A549 (cell line): ENCODE measurements at regions not wholly inside any gene's neighbourhood (a gene's known extent, or its start where the extent isn't known, plus 50 kb on each side); places are given as distances from the start of the nearest gene placed in this dataset.
A peak's percentile ranks its signal among the peaks of the same experiment; 100 is the strongest.

Experiments
- ATAC-seq, 2 experiments: fragments of 200-7000 bp in 1 of 2; fragments of >200 bp in 1 of 2; cut with Nextera tagmentation in 1 of 2; cut with Tn5 transposase in 1 of 2; 3 replicates each; pipeline versions ENCODE4 v1.8.0 to v1.9.1; 2018 to 2020; ENCODE audit warnings: mild to moderate bottlenecking in 1 of 2, moderate library complexity in 1 of 2
- CTCF ChIA-PET: fragments of 300-600 bp; sonication (Branson Sonifier 250); formaldehyde crosslinking; extraction: SDS; loops from one replicate; lab custom pipeline; 2021; ENCODE audit warnings: antibody characterized with exemption, inconsistent platforms; lab: Yijun Ruan, JAX
- POLR2A ChIA-PET: fragments of 350-600 bp; formaldehyde crosslinking; extraction: SDS; loops from one replicate; lab custom pipeline; 2021; ENCODE audit warnings: antibody characterized with exemption, inconsistent platforms; lab: Yijun Ruan, JAX
- DNase-seq, 2 experiments: peaks; one replicate each; pipeline versions ENCODE4 v3.0.0 to v3.0.0-alpha.2; 2011 to 2016; ENCODE audit warnings: low read depth in 1 of 2, low spot score in 1 of 2
- FAIRE-seq: peaks from 2 replicates; lab custom pipeline; 2011; peaks lifted over from hg19 to GRCh38; lab: Jason Lieb, UNC
- H3K27ac ChIP-seq, 2 experiments: fragments of >200 bp; sonication (Bioruptor Twin); formaldehyde crosslinking; 3 replicates each; pipeline ENCODE4 v1.5.1; 2016 to 2017
- H3K4me1 ChIP-seq: fragments of >200 bp; sonication (Bioruptor Twin); formaldehyde crosslinking; 3 replicates; pipeline ENCODE4 v1.6.1; 2016
- H3K4me2 ChIP-seq: fragments of >200 bp; sonication (Bioruptor Twin); formaldehyde crosslinking; 3 replicates; pipeline ENCODE4 v1.6.1; 2016
- H3K4me3 ChIP-seq: fragments of >200 bp; sonication (Bioruptor Twin); formaldehyde crosslinking; 3 replicates; pipeline ENCODE4 v1.5.1; 2016
- H3K9me3 ChIP-seq: fragments of >200 bp; sonication (Bioruptor Twin); formaldehyde crosslinking; 3 replicates; pipeline ENCODE4 v1.6.1; 2016
- BCL3 ChIP-seq: fragments of >200 bp; sonication (Bioruptor Twin); formaldehyde crosslinking; IDR thresholded peaks from 3 replicates; pipeline ENCODE4 v1.6.1; 2016
- BHLHE40 ChIP-seq: IDR thresholded peaks from 2 replicates; pipeline ENCODE4 v1.6.1; 2012; ENCODE audit warnings: low read depth, low read length, inconsistent platforms
- CBX2 ChIP-seq: fragments of 200-600 bp; sonication (generic); IDR thresholded peaks from 2 replicates; pipeline ENCODE4 v1.6.1; 2016; ENCODE audit warnings: low read depth, mild to moderate bottlenecking, borderline replicate concordance
- CEBPB ChIP-seq, 2 experiments: fragments of >200 bp in 1 of 2; sonication (Bioruptor Twin) in 1 of 2; formaldehyde crosslinking in 1 of 2; IDR thresholded peaks; 2 replicates each; pipeline ENCODE4 v1.6.1; 2012 to 2016
- CHD2 ChIP-seq: fragments of 150-350 bp; IDR thresholded peaks from 2 replicates; pipeline ENCODE4 v1.6.1; 2014; ENCODE audit warnings: low read length; ENCODE audit not compliant: partially characterized antibody
- E2F6 ChIP-seq: IDR thresholded peaks from 2 replicates; pipeline ENCODE4 v1.6.1; 2012; ENCODE audit warnings: low read depth, borderline replicate concordance
- EHF ChIP-seq: fragments of 250-450 bp; sonication (Bioruptor Pico); IDR thresholded peaks from 2 replicates; pipeline ENCODE4 v1.5.0; 2020; ENCODE audit warnings: mild to moderate bottlenecking
- ESRRA ChIP-seq: fragments of 150-350 bp; IDR thresholded peaks from 2 replicates; pipeline ENCODE4 v1.6.1; 2014; ENCODE audit warnings: mild to moderate bottlenecking, low read length, borderline replicate concordance
- FOSL2 ChIP-seq, 2 experiments: fragments of 450-650 bp in 1 of 2; fragments of >200 bp in 1 of 2; sonication (Bioruptor Twin) in 1 of 2; formaldehyde crosslinking; IDR thresholded peaks; 2 replicates each; pipeline versions ENCODE4 v1.5.0 to v1.6.1; 2016 to 2020; ENCODE audit warnings: mild to moderate bottlenecking in 1 of 2, moderate library complexity in 1 of 2
- FOXS1 ChIP-seq: fragments of 250-450 bp; sonication (Bioruptor Pico); IDR thresholded peaks from 2 replicates; pipeline ENCODE4 v1.5.0; 2020; ENCODE audit warnings: mild to moderate bottlenecking, moderate library complexity
- GATA3 ChIP-seq: IDR thresholded peaks from 2 replicates; pipeline ENCODE4 v1.6.1; 2012; ENCODE audit warnings: borderline replicate concordance
- HDAC2 ChIP-seq: fragments of 200-600 bp; sonication (generic); IDR thresholded peaks from 2 replicates; pipeline ENCODE4 v1.6.1; 2016
- HOXB13 ChIP-seq: fragments of 250-450 bp; sonication (Bioruptor Pico); IDR thresholded peaks from 2 replicates; pipeline ENCODE4 v1.5.0; 2020; ENCODE audit warnings: low read depth, mild to moderate bottlenecking, moderate library complexity
- HOXB5 ChIP-seq: fragments of 250-450 bp; sonication (Bioruptor Pico); IDR thresholded peaks from 2 replicates; pipeline ENCODE4 v1.5.0; 2020; ENCODE audit warnings: mild to moderate bottlenecking, moderate library complexity
- JUN ChIP-seq, 2 experiments: fragments of >200 bp; sonication (Bioruptor Twin); formaldehyde crosslinking; IDR thresholded peaks; 2 replicates in 1 of 2; 3 replicates in 1 of 2; pipeline ENCODE4 v1.6.1; 2016 to 2017
- MYC ChIP-seq: IDR thresholded peaks from 2 replicates; pipeline ENCODE4 v1.6.1; 2012; ENCODE audit warnings: mild to moderate bottlenecking, inconsistent platforms, low read length, improper control_type of control experiment, borderline replicate concordance
- NFE2L2 ChIP-seq: fragments of 150-350 bp; conservative IDR thresholded peaks from 2 replicates; pipeline ENCODE4 v1.6.1; 2014; ENCODE audit warnings: low read length
- PBX3 ChIP-seq: IDR thresholded peaks from 2 replicates; pipeline ENCODE4 v1.6.1; 2012
- RAD21 ChIP-seq, 2 experiments: fragments of >200 bp in 1 of 2; sonication (Bioruptor Twin) in 1 of 2; formaldehyde crosslinking in 1 of 2; IDR thresholded peaks in 1 of 2; conservative IDR thresholded peaks in 1 of 2; 2 replicates in 1 of 2; 3 replicates in 1 of 2; pipeline ENCODE4 v1.6.1; 2012 to 2018; ENCODE audit warnings: inconsistent platforms in 1 of 2
- RARB ChIP-seq: fragments of 250-450 bp; sonication (Bioruptor Pico); IDR thresholded peaks from 2 replicates; pipeline ENCODE4 v1.8.0; 2021; ENCODE audit warnings: mild to moderate bottlenecking, moderate library complexity
- RFX5 ChIP-seq: fragments of 450-650 bp; IDR thresholded peaks from 2 replicates; pipeline ENCODE4 v1.7.1; 2014; ENCODE audit warnings: antibody characterized with exemption, mild to moderate bottlenecking, moderate library complexity
- RNF2 ChIP-seq: fragments of 200-600 bp; sonication (generic); IDR thresholded peaks from 2 replicates; pipeline ENCODE4 v1.6.1; 2016; ENCODE audit warnings: low read depth, mild to moderate bottlenecking, antibody characterized with exemption, moderate library complexity, borderline replicate concordance
- SMC3 ChIP-seq: fragments of >200 bp; sonication (Bioruptor Twin); formaldehyde crosslinking; IDR thresholded peaks from 3 replicates; pipeline ENCODE4 v1.6.1; 2018; ENCODE audit warnings: inconsistent platforms
- TFCP2L1 ChIP-seq: fragments of 250-450 bp; sonication (Bioruptor Pico); IDR thresholded peaks from 2 replicates; pipeline ENCODE4 v1.5.0; 2021; ENCODE audit warnings: mild to moderate bottlenecking
- ZC3H11A ChIP-seq: fragments of 450-650 bp; IDR thresholded peaks from 2 replicates; pipeline ENCODE4 v1.6.1; 2014; ENCODE audit warnings: antibody characterized with exemption, mild to moderate bottlenecking
- ZSCAN20 ChIP-seq: fragments of 250-450 bp; sonication (Bioruptor Pico); IDR thresholded peaks from 2 replicates; pipeline ENCODE4 v1.8.0; 2022; ENCODE audit warnings: mild to moderate bottlenecking, moderate library complexity
- WGBS: methylation state at CpG from one replicate; pipeline ENCODE4 v1.1.6; 2017; ENCODE audit errors: missing lambda C conversion rate; 5-methylcytosine and 5-hydroxymethylcytosine counted together
- TF ChIP-seq, protein P1 (sequence below): fragments of 250-450 bp; sonication (Bioruptor Pico); IDR thresholded peaks from 2 replicates; pipeline ENCODE4 v1.5.0; 2020; ENCODE audit warnings: low read depth, mild to moderate bottlenecking, moderate library complexity
- TF ChIP-seq, protein P2 (sequence below): fragments of 250-450 bp; sonication (Bioruptor Pico); IDR thresholded peaks from 2 replicates; pipeline ENCODE4 v1.5.0; 2021; ENCODE audit warnings: mild to moderate bottlenecking, moderate library complexity, borderline replicate concordance

GRCh38 chr5:167631191-167631590, 660.3 kb upstream of the WWC1 start:
- CTCF ChIA-PET = interaction anchor here (0.9 to 1.0 kb wide), 2 partner anchors 10 to 14 kb away, joined by 3 to 4 read pairs; no protein-coding TSS in a partner anchor
- WGBS = 81% methylated on average over 7 of the region's 7 CpGs

DNA sequence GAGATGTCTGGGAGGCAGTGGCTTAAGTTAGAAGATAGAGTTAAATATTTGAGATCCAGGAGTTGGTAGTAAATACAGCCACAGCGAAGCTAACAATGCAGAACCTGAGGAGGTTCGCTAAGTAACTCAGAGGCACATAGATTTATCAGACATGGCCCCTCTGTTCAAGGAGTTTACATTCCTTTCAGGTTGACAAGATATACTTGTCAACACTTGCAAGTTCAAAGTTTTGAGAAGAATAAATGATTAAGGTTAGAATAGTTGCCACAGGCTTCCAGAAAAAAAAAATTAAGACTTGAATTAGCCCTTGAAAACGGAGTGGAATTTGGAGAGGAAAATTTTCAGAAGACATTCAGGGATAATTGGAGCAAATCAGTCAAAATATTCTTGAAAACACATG, 658.3 kb upstream of the WWC1 start:
- POLR2A ChIA-PET = no interaction called here
- H3K27ac ChIP-seq = peak overlapping the region; percentile 45 to 62; a peak in 5 of 6 replicates
- H3K4me2 ChIP-seq = no peak overlapping the region
- DNase-seq (no peak), FAIRE-seq (no peak), ATAC-seq (no peak)
- CTCF ChIA-PET = interaction anchor here (1.4 kb wide), 1 partner anchor 89 kb away, joined by 3 read pairs; no protein-coding TSS in a partner anchor
- H3K9me3 ChIP-seq = no peaks in the 10 kb centered on the region
- H3K4me1 ChIP-seq = peaks cover 22% of the 10 kb centered on the region
- no peak overlapping the region for H3K4me3 ChIP-seq
- TF ChIP-seq ZC3H11A (no peak), BHLHE40 (no peak), FOSL2 (IDR thresholded peaks at IDR 0.05) (no peak), FOSL2 (CRISPR knock-in tag; IDR thresholded peaks at IDR 0.05) (no peak), FOXS1 (CRISPR knock-in tag) (no peak), NFE2L2 (no peak), HOXB5 (CRISPR knock-in tag) (no peak), GATA3 (no peak), CEBPB (IDR thresholded peaks at IDR 0.05) (no peak), E2F6 (no peak), BCL3 (no peak), RNF2 (no peak), CHD2 (no peak), RAD21 (conservative IDR thresholded peaks at IDR 0.05 in 1 of 2, IDR thresholded peaks at IDR 0.05 in 1 of 2) (no peak), HDAC2 (no peak), TFCP2L1 (CRISPR knock-in tag) (no peak)
- 58% methylated on average over 3 of the region's 3 CpGs for WGBS

More at GRCh38 chr5:167631191-167631590, 660.3 kb upstream of the WWC1 start:
- TF ChIP-seq SMC3 (no peak), FOSL2 (IDR thresholded peaks at IDR 0.05) (no peak), FOSL2 (CRISPR knock-in tag; IDR thresholded peaks at IDR 0.05) (no peak), CBX2 (no peak), PBX3 (no peak), FOXS1 (CRISPR knock-in tag) (no peak), GATA3 (no peak), EHF (CRISPR knock-in tag) (no peak), RFX5 (no peak), ZSCAN20 (CRISPR knock-in tag) (no peak), NFE2L2 (no peak), HOXB13 (CRISPR knock-in tag) (no peak), MYC (no peak), ZC3H11A (no peak), RARB (no peak), ESRRA (no peak), JUN (IDR thresholded peaks at IDR 0.05) (no peak), BCL3 (no peak)
- TF ChIP-seq, protein P1, sequence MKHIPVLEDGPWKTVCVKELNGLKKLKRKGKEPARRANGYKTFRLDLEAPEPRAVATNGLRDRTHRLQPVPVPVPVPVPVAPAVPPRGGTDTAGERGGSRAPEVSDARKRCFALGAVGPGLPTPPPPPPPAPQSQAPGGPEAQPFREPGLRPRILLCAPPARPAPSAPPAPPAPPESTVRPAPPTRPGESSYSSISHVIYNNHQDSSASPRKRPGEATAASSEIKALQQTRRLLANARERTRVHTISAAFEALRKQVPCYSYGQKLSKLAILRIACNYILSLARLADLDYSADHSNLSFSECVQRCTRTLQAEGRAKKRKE (CRISPR knock-in tag) = no peak
- TF ChIP-seq, protein P2, sequence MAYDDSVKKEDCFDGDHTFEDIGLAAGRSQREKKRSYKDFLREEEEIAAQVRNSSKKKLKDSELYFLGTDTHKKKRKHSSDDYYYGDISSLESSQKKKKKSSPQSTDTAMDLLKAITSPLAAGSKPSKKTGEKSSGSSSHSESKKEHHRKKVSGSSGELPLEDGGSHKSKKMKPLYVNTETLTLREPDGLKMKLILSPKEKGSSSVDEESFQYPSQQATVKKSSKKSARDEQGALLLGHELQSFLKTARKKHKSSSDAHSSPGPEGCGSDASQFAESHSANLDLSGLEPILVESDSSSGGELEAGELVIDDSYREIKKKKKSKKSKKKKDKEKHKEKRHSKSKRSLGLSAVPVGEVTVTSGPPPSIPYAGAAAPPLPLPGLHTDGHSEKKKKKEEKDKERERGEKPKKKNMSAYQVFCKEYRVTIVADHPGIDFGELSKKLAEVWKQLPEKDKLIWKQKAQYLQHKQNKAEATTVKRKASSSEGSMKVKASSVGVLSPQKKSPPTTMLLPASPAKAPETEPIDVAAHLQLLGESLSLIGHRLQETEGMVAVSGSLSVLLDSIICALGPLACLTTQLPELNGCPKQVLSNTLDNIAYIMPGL = no peak
- POLR2A ChIA-PET = no interaction called here
- Histone ChIP-seq H3K4me2 (no peak overlapping the region), H3K27ac (no peak overlapping the region), H3K4me1 (peaks cover 26% of the 10 kb centered on the region), H3K4me3 (no peak overlapping the region), H3K9me3 (no peaks in the 10 kb centered on the region)
- FAIRE-seq = no peak
- ATAC-seq = no peak
- DNase-seq = no peak
